Neutrophil (primary cell): ENCODE measurements at regions not wholly inside any gene's neighbourhood (a gene's known extent, or its start where the extent isn't known, plus 50 kb on each side); places are given as distances from the start of the nearest gene placed in this dataset.
"Not testable (repeated sequence)": the region's sequence is repeated elsewhere in the genome, so short reads cannot be mapped to it uniquely, and the experiment has no call there.

Source experiments
- H3K27ac ChIP-seq: fragments of 200-600 bp; sonication (generic); 2 replicates; pipeline ENCODE4 v1.5.1; 2016; ENCODE audit warnings: mild to moderate bottlenecking, moderate library complexity
- H3K27me3 ChIP-seq: fragments of 200-600 bp; sonication (generic); 2 replicates; pipeline ENCODE4 v1.6.0; 2016; ENCODE audit warnings: mild to moderate bottlenecking
- H3K36me3 ChIP-seq: fragments of 200-600 bp; sonication (generic); 2 replicates; pipeline ENCODE4 v1.5.1; 2017
- H3K4me1 ChIP-seq, 2 experiments: fragments of 200-600 bp in 1 of 2; sonication (generic) in 1 of 2; 1 replicate in 1 of 2; 2 replicates in 1 of 2; pipeline versions ENCODE4 v1.5.1 to v1.6.1; 2013 to 2016; ENCODE audit warnings: low read depth in 1 of 2, low read length in 1 of 2, mild to moderate bottlenecking in 1 of 2, moderate library complexity in 1 of 2; ENCODE audit not compliant: control insufficient read depth in 1 of 2, insufficient read depth in 1 of 2
- H3K4me3 ChIP-seq, 2 experiments: fragments of 200-600 bp in 1 of 2; sonication (generic) in 1 of 2; 1 replicate in 1 of 2; 2 replicates in 1 of 2; pipeline ENCODE4 v1.5.1; 2013 to 2016; ENCODE audit warnings: low read depth in 1 of 2, low read length in 1 of 2, mild to moderate bottlenecking in 1 of 2, moderate library complexity in 1 of 2
- H3K9me3 ChIP-seq: fragments of 200-600 bp; sonication (generic); 2 replicates; pipeline ENCODE4 v1.5.1; 2016
- TF ChIP-seq, protein P1 (sequence below): fragments of 200-600 bp; sonication (generic); IDR thresholded peaks from 2 replicates; pipeline ENCODE4 v1.5.1; 2016; ENCODE audit warnings: antibody characterized with exemption

DNA sequence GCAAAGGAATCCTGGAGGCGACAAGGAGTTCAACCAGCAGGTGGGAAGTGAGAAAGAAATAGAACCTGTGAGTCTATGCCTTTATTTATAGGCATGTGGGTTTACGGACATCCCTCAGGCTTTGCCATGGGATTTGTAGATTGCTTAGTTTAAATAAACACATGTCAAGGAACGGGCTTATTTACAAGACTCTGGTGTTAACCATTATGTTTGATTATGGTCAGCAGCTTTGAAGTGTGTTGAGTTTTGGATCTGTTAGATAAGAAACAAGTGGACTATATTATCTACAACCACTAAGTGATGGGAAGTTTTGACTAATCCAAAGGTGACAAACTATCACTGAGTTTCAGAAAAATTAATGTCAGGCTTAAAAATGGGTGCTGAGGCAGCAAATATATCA is 143.2 kb downstream of the SLITRK5 start:
- TF ChIP-seq, protein P1, sequence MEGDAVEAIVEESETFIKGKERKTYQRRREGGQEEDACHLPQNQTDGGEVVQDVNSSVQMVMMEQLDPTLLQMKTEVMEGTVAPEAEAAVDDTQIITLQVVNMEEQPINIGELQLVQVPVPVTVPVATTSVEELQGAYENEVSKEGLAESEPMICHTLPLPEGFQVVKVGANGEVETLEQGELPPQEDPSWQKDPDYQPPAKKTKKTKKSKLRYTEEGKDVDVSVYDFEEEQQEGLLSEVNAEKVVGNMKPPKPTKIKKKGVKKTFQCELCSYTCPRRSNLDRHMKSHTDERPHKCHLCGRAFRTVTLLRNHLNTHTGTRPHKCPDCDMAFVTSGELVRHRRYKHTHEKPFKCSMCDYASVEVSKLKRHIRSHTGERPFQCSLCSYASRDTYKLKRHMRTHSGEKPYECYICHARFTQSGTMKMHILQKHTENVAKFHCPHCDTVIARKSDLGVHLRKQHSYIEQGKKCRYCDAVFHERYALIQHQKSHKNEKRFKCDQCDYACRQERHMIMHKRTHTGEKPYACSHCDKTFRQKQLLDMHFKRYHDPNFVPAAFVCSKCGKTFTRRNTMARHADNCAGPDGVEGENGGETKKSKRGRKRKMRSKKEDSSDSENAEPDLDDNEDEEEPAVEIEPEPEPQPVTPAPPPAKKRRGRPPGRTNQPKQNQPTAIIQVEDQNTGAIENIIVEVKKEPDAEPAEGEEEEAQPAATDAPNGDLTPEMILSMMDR, result no peak
- H3K27ac ChIP-seq, result no peak overlapping the region
- no peaks in the 10 kb centered on the region for H3K36me3 ChIP-seq
- no peaks in the 10 kb centered on the region for H3K4me1 ChIP-seq
- no peaks in the 10 kb centered on the region for H3K27me3 ChIP-seq
- H3K9me3 ChIP-seq, result no peaks in the 10 kb centered on the region
- no peak overlapping the region for H3K4me3 ChIP-seq

DNA sequence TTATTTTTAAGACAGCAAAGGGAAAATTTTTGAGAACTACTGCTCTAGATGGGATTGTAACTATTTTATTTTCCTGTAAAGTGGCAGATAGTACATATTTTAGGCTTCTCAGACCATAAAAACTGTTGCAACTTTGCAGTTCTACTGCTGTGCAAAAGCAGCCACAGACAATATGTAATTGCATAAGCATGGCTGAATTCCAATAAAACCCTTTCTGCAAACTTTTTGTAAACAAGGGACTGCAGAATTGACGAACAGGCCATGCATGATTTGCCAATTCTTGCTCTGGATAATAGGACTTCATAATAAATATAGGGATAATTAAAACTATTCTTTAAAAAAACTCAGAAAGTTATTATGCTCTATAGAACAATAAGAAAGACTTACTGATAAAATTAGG is 149.1 kb downstream of the SLITRK5 start:
- H3K36me3 ChIP-seq, result no peaks in the 10 kb centered on the region
- TF ChIP-seq, protein P1, result no peak
- no peaks in the 10 kb centered on the region for H3K4me1 ChIP-seq
- no peak overlapping the region for H3K4me3 ChIP-seq
- H3K27me3 ChIP-seq, result no peaks in the 10 kb centered on the region
- H3K27ac ChIP-seq, result no peak overlapping the region
- no peaks in the 10 kb centered on the region for H3K9me3 ChIP-seq

DNA sequence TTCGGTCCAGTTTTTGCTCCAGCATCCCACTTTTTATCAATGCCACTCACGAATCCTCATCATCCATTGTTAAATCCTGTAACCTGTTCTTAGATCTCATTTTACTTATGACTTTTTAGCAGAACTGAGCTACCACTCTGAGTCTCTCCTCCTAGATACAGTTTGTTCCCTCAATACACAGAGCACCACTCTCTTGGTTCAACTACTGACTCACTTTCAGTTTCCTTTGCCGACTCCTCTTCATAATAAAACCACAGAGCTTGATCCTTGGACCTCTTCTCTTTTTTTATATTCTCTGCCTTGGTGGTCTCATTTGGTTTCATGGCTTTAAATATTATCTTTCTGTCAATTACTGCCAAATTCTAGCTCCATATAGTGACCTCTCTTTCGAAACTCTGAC is 150.3 kb downstream of the SLITRK5 start:
- Histone ChIP-seq H3K36me3 (no peaks in the 10 kb centered on the region), H3K27me3 (no peaks in the 10 kb centered on the region), H3K27ac (no peak overlapping the region), H3K9me3 (no peaks in the 10 kb centered on the region), H3K4me1 (no peaks in the 10 kb centered on the region), H3K4me3 (no peak overlapping the region)
- TF ChIP-seq, protein P1, result no peak

DNA sequence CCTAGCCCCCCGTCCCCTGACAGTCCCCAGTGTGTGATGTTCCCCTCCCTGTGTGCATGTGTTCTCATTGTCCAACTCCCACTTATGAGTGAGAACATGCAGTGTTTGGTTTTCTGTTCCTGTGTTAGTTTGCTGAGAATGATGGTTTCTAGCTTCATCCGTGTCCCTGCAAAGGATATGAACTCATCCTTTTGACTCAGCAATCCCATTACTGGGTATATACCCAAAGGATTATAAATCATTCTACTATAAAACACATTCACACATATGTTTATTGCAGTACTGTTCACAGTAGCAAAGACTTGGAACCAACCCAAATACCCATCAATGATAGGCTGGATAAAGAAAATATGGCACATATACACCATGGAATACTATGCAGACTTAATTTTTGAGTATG is 155.1 kb downstream of the SLITRK5 start:
- H3K27me3 ChIP-seq, H3K36me3 ChIP-seq, H3K4me1 ChIP-seq, H3K4me3 ChIP-seq, H3K27ac ChIP-seq, H3K9me3 ChIP-seq: not testable (repeated sequence)

DNA sequence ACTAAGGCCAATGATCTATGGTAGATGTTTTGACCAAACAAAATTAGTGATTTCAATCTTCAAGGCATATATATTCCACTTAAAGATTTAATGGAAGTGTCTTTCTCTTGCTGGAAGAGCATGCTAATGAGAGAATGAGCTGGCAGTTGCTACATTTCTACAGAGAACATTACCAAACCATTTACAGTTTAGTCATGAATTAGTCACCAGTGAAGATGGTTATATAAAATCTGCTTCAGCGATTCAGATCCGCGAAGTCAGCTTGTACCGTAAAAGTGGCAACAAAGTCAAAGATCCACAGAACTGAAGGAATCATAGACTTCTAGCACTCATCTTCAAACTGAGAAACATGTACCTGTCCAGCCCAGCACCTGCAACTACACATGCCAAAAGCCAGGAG is 156.3 kb downstream of the SLITRK5 start:
- TF ChIP-seq, protein P1, result no peak
- no peaks in the 10 kb centered on the region for H3K9me3 ChIP-seq
- no peaks in the 10 kb centered on the region for H3K4me1 ChIP-seq

DNA sequence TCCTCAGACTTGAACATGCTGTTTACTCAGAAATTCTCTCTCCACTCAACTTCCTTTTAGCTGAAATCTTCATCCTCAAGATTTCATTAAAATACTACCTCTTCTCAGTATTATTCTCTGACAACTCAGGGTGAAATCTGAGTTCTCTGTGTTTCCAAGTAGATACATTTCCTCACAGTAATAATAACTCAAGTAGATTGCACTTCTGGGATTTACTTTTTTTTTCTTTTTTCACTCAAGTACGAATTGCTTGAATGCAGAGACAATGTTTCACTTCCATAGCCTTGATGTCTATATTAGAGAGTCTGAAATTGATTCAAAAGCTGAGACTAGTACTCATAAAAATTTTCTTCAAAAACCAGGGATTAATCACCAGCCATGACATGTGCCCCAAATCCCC is 166.4 kb downstream of the SLITRK5 start:
- H3K4me1 ChIP-seq, result no peaks in the 10 kb centered on the region
- no peaks in the 10 kb centered on the region for H3K27me3 ChIP-seq
- H3K36me3 ChIP-seq, result no peaks in the 10 kb centered on the region
- no peak overlapping the region for H3K4me3 ChIP-seq
- H3K27ac ChIP-seq, result no peak overlapping the region
- H3K9me3 ChIP-seq, result no peaks in the 10 kb centered on the region
- TF ChIP-seq, protein P1, result no peak

More for the DNA sequence above, 156.3 kb downstream of the SLITRK5 start:
- H3K27me3 ChIP-seq, result no peaks in the 10 kb centered on the region
- H3K4me3 ChIP-seq, result no peak overlapping the region
- no peaks in the 10 kb centered on the region for H3K36me3 ChIP-seq
- no peak overlapping the region for H3K27ac ChIP-seq
